HCT116 (cell line): ENCODE measurements at regions not wholly inside any gene's neighbourhood (a gene's known extent, or its start where the extent isn't known, plus 50 kb on each side); places are given as distances from the start of the nearest gene placed in this dataset.

Source experiments
- ATF3 ChIP-seq: IDR thresholded peaks from 2 replicates; pipeline ENCODE4 v1.6.1; 2012
- CBX3 ChIP-seq: IDR thresholded peaks from 2 replicates; pipeline ENCODE4 v1.6.1; 2012; ENCODE audit warnings: low read depth
- CTCF ChIP-seq, 3 experiments: fragments of 200-600 bp in 1 of 3; sonication (generic) in 1 of 3; IDR thresholded peaks in 2 of 3; conservative IDR thresholded peaks in 1 of 3; 2 replicates each; pipeline ENCODE4 v1.5.1; 2012 to 2017; ENCODE audit warnings: low read depth in 2 of 3, low read length in 2 of 3, antibody characterized with exemption in 1 of 3, borderline replicate concordance in 1 of 3, control low read depth in 1 of 3, mild to moderate bottlenecking in 1 of 3, mixed read lengths in 1 of 3, mixed run types in 1 of 3, moderate library complexity in 1 of 3; ENCODE audit not compliant: insufficient read depth in 1 of 3
- EZH2 ChIP-seq: fragments of 200-600 bp; sonication (generic); IDR thresholded peaks from 2 replicates; pipeline ENCODE4 v1.6.1; 2017; ENCODE audit warnings: antibody characterized with exemption, mixed run types
- EZH2phosphoT487 ChIP-seq: fragments of 200-600 bp; IDR thresholded peaks from 2 replicates; pipeline ENCODE4 v1.6.1; 2018; ENCODE audit warnings: antibody characterized with exemption, borderline replicate concordance
- JUND ChIP-seq: IDR thresholded peaks from 2 replicates; pipeline ENCODE4 v1.6.1; 2012
- MAX ChIP-seq: IDR thresholded peaks from 2 replicates; pipeline ENCODE4 v1.6.1; 2012
- POLR2A ChIP-seq: IDR thresholded peaks from 2 replicates; pipeline ENCODE4 v1.7.0; 2011; ENCODE audit warnings: borderline replicate concordance; ENCODE audit not compliant: insufficient read depth, insufficient read length; ENCODE audit errors: extremely low read depth
- POLR2AphosphoS5 ChIP-seq: IDR thresholded peaks from 2 replicates; pipeline ENCODE4 v1.6.1; 2011; ENCODE audit warnings: mild to moderate bottlenecking, low read depth, low read length, moderate library complexity
- SIN3A ChIP-seq: IDR thresholded peaks from 2 replicates; pipeline ENCODE4 v1.6.1; 2012; ENCODE audit warnings: low read depth
- YY1 ChIP-seq: IDR thresholded peaks from 2 replicates; pipeline ENCODE4 v1.6.1; 2011; ENCODE audit warnings: low read length, low read depth, moderate library complexity, mild to moderate bottlenecking; ENCODE audit not compliant: insufficient replicate concordance; ENCODE audit errors: extremely low read depth
- TF ChIP-seq, protein P1 (sequence below): IDR thresholded peaks from 2 replicates; pipeline ENCODE4 v1.6.1; 2011; ENCODE audit warnings: mild to moderate bottlenecking, low read length, moderate library complexity; ENCODE audit not compliant: insufficient replicate concordance; ENCODE audit errors: extremely low read depth

GRCh38 chr3:71940486-71940885 lies 155.5 kb upstream of the PROK2 start:
- TF ChIP-seq CTCF (IDR thresholded peaks at IDR 0.05 in 2 of 3, conservative IDR thresholded peaks at IDR 0.05 in 1 of 3; ENCODE audit: borderline replicate concordance in 1 of 3, insufficient read depth in 1 of 3, low read depth in 2 of 3, low read length in 2 of 3), result no peak
- no peak for TF ChIP-seq MAX
- no peak for TF ChIP-seq POLR2A
- TF ChIP-seq ATF3, result no peak
- no peak for TF ChIP-seq POLR2AphosphoS5
- no peak for TF ChIP-seq EZH2
- TF ChIP-seq CBX3, result no peak
- TF ChIP-seq, protein P1, sequence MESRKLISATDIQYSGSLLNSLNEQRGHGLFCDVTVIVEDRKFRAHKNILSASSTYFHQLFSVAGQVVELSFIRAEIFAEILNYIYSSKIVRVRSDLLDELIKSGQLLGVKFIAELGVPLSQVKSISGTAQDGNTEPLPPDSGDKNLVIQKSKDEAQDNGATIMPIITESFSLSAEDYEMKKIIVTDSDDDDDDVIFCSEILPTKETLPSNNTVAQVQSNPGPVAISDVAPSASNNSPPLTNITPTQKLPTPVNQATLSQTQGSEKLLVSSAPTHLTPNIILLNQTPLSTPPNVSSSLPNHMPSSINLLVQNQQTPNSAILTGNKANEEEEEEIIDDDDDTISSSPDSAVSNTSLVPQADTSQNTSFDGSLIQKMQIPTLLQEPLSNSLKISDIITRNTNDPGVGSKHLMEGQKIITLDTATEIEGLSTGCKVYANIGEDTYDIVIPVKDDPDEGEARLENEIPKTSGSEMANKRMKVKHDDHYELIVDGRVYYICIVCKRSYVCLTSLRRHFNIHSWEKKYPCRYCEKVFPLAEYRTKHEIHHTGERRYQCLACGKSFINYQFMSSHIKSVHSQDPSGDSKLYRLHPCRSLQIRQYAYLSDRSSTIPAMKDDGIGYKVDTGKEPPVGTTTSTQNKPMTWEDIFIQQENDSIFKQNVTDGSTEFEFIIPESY, result no peak
- TF ChIP-seq YY1, result no peak
- no peak for TF ChIP-seq EZH2phosphoT487
- no peak for TF ChIP-seq JUND
- TF ChIP-seq SIN3A, result no peak
